Loucy (cell line): ENCODE measurements at regions not wholly inside any gene's neighbourhood (a gene's known extent, or its start where the extent isn't known, plus 50 kb on each side); places are given as distances from the start of the nearest gene placed in this dataset.
"Not testable (repeated sequence)": the region's sequence is repeated elsewhere in the genome, so short reads cannot be mapped to it uniquely, and the experiment has no call there.

Experiments used
- H2AFZ ChIP-seq: fragments of 200-600 bp; sonication (generic); 2 replicates; pipeline ENCODE4 v1.6.0; 2016; ENCODE audit warnings: antibody characterized with exemption, mild to moderate bottlenecking, low read length, moderate library complexity
- H3F3A ChIP-seq: fragments of 200-600 bp; 2 replicates; pipeline ENCODE4 v1.6.0; 2016; ENCODE audit warnings: antibody characterized with exemption, low read depth, mild to moderate bottlenecking
- H3K27me3 ChIP-seq: fragments of 200-600 bp; sonication (generic); 2 replicates; pipeline ENCODE4 v1.6.1; 2014; ENCODE audit warnings: low read length, mild to moderate bottlenecking; ENCODE audit not compliant: insufficient read depth, poor library complexity, severe bottlenecking
- H3K36me3 ChIP-seq: fragments of 200-600 bp; sonication (generic); 2 replicates; pipeline ENCODE4 v1.6.1; 2016; ENCODE audit warnings: low read length; ENCODE audit not compliant: insufficient read depth
- H3K4me1 ChIP-seq: fragments of 200-600 bp; sonication (generic); 2 replicates; pipeline ENCODE4 v1.5.1; 2014; ENCODE audit warnings: low read length, mild to moderate bottlenecking; ENCODE audit not compliant: insufficient read depth, poor library complexity, severe bottlenecking
- H3K4me2 ChIP-seq: fragments of 200-600 bp; sonication (generic); 2 replicates; pipeline ENCODE4 v1.6.0; 2014; ENCODE audit warnings: antibody characterized with exemption, low read length, low read depth, mild to moderate bottlenecking; ENCODE audit not compliant: poor library complexity, severe bottlenecking
- H3K4me3 ChIP-seq: fragments of 200-600 bp; sonication (generic); 2 replicates; pipeline ENCODE4 v1.5.1; 2014; ENCODE audit warnings: low read length, mild to moderate bottlenecking, mixed read lengths; ENCODE audit not compliant: poor library complexity, severe bottlenecking
- H3K79me2 ChIP-seq: fragments of 200-600 bp; sonication (generic); 2 replicates; pipeline ENCODE4 v1.6.1; 2014; ENCODE audit warnings: low read length; ENCODE audit not compliant: insufficient read depth
- H3K9ac ChIP-seq: fragments of 200-600 bp; sonication (generic); 2 replicates; pipeline ENCODE4 v1.6.0; 2014; ENCODE audit warnings: mild to moderate bottlenecking, low read depth, low read length, moderate library complexity; ENCODE audit not compliant: poor library complexity, severe bottlenecking
- H3K9me2 ChIP-seq: fragments of 200-600 bp; sonication (generic); replicated peaks from 2 replicates; pipeline ENCODE4 v1.6.1; 2016; ENCODE audit warnings: low read depth, low read length, mixed read lengths
- H3K9me3 ChIP-seq: fragments of 200-600 bp; sonication (generic); 2 replicates; pipeline ENCODE4 v1.6.1; 2014; ENCODE audit warnings: mild to moderate bottlenecking, antibody characterized with exemption, low read length, low read depth; ENCODE audit not compliant: insufficient read depth
- H4K20me1 ChIP-seq: fragments of 200-600 bp; sonication (generic); 2 replicates; pipeline ENCODE4 v1.6.0; 2014; ENCODE audit warnings: antibody characterized with exemption, low read length, mild to moderate bottlenecking; ENCODE audit not compliant: insufficient read depth, poor library complexity, severe bottlenecking

GRCh38 chr15:32536507-32537172, 56.6 kb upstream of the GOLGA8N start:
- not testable (repeated sequence) for H3F3A ChIP-seq, H4K20me1 ChIP-seq, H3K4me1 ChIP-seq, H3K9me3 ChIP-seq, H3K36me3 ChIP-seq, H3K27me3 ChIP-seq, H3K4me2 ChIP-seq, H3K9me2 ChIP-seq, H3K79me2 ChIP-seq
- Histone ChIP-seq H3K4me3 (peak overlapping the region; percentile 70), H3K9ac (peak overlapping the region; percentile 64), H2AFZ (0 out of 2 replicates have a peak overlapping the region, but pooled peaks have one; percentile 49)

DNA sequence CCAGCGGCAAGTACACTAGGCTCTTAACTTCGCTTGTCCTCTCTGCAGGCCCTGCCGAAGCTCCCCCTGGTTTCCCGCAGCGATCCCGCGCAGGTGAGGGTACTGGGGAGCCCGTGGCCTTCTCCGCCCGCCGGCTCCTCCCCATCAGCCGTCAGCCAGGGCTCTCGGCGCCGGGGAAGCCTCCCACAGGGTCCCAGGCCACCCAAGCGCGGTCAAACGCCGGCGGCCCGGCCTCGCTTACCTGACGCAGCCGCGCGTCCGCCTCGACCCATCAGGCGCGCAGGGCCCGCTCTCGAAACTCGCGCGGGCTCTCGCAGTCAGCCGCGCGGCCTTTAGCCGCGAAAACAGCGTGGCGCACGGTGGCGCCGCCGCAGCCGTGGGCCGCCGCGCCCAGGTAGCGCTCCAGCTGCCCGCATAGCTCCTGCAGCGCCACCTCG, 57.2 kb upstream of the GOLGA8N start:
- not testable (repeated sequence) for H2AFZ ChIP-seq, H3K9me3 ChIP-seq, H3K27me3 ChIP-seq

DNA sequence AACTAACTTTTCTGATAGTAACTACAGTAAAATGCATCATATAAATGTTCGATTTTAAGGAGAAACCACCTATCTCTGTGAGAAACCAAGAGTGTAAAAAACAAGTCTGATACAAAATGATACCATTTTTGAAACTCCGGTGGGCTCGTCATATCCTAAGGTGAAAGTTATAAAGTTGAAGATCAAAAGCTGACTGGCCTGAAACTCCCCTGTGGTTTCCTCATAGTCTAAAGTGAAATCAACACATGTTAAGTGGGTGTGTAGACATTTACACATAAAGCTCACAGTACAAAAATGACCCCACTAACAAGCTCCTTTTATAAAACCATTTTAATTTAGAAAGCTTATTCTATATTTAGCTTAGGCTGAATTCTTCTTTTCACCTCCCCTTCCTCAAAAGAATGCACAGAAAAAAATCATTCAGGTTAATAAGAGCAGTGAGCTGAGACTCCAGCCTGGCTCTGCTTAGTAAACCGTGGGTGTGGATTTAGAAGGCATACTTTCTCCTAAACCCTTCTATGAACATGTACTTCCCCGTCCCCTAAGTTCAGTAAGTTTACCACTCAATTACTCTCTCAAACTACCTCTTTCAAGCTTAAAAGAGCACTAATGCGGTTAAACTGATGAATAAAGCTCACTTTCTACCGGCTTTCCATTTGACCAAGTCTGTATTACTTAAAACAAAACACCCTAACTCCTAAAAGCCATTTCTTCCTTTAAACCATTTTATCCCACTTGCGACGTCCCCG, 57.9 kb upstream of the GOLGA8N start:
- H3K79me2 ChIP-seq, H3K9me2 ChIP-seq, H3K27me3 ChIP-seq, H3K36me3 ChIP-seq, H4K20me1 ChIP-seq, H3K4me2 ChIP-seq, H3K9me3 ChIP-seq, H3K4me1 ChIP-seq, H3K9ac ChIP-seq, H3F3A ChIP-seq, H2AFZ ChIP-seq, H3K4me3 ChIP-seq: not testable (repeated sequence)

More for the DNA sequence above, 57.2 kb upstream of the GOLGA8N start:
- H3K79me2 ChIP-seq, H3K4me1 ChIP-seq, H3K9me2 ChIP-seq, H3F3A ChIP-seq, H4K20me1 ChIP-seq, H3K4me3 ChIP-seq, H3K4me2 ChIP-seq, H3K36me3 ChIP-seq, H3K9ac ChIP-seq: not testable (repeated sequence)

GRCh38 chr15:32522900-32523299, 67.5 kb upstream of the GOLGA8O start:
- H3K79me2 ChIP-seq, H3K4me2 ChIP-seq, H2AFZ ChIP-seq, H3K9me3 ChIP-seq, H3F3A ChIP-seq, H3K9me2 ChIP-seq, H4K20me1 ChIP-seq, H3K4me3 ChIP-seq, H3K4me1 ChIP-seq, H3K9ac ChIP-seq, H3K27me3 ChIP-seq, H3K36me3 ChIP-seq: not testable (repeated sequence)

DNA sequence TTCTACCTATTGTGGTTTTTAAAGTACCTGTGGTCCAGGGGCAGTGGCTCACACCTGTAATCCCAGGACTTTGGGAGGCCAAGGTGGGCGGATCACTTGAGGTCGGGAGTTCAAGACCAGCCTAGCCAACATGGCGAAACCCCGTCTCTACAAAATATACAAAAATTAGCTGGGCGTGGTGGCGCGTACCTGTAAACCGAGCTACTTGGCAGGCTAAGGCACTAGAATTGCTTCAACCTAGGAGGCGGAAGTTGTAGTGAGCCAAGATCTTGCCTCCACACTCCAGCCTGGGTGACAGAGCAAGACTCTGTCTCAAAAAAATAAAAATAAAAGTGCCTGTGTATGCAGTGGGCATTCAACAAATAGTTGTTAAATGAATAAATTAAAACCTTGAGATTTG, 67.0 kb upstream of the GOLGA8O start:
- H3K27me3 ChIP-seq, H2AFZ ChIP-seq, H3K9ac ChIP-seq, H3K9me3 ChIP-seq, H3K36me3 ChIP-seq, H3K9me2 ChIP-seq, H3K79me2 ChIP-seq, H4K20me1 ChIP-seq, H3K4me2 ChIP-seq, H3K4me3 ChIP-seq, H3F3A ChIP-seq, H3K4me1 ChIP-seq: not testable (repeated sequence)

DNA sequence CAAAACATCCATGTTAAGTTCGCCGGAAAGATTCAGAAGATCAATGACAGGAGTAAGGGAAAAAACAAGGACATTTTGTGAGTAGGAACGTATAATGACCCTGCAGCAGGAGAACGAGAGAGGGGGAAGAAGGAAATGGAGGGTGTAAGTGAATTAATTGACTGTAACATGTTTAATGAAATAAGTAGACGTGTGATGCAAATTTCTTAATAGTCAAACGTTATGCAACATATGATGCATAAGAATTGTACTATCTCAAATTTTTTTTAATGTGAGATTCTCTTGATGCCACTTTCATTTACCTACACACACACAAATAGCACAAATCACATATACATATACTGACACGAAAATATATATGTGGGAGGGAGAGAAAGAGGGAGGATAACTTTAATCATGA, 63.5 kb upstream of the GOLGA8O start:
- not testable (repeated sequence) for H3F3A ChIP-seq, H3K4me3 ChIP-seq, H2AFZ ChIP-seq, H3K9ac ChIP-seq, H3K4me2 ChIP-seq, H3K4me1 ChIP-seq, H3K9me2 ChIP-seq, H4K20me1 ChIP-seq, H3K36me3 ChIP-seq, H3K27me3 ChIP-seq, H3K9me3 ChIP-seq, H3K79me2 ChIP-seq

- not testable (repeated sequence) for H3K79me2 ChIP-seq, H4K20me1 ChIP-seq, H3K4me1 ChIP-seq, H3K9me3 ChIP-seq, H3K9me2 ChIP-seq, H3K9ac ChIP-seq, H3K36me3 ChIP-seq, H2AFZ ChIP-seq, H3F3A ChIP-seq, H3K4me2 ChIP-seq, H3K4me3 ChIP-seq, H3K27me3 ChIP-seq
These were observed 62.6 kb upstream of the GOLGA8O start for GRCh38 chr15:32518013-32518412.
